Loucy (cell line): ENCODE measurements at regions not wholly inside any gene's neighbourhood (a gene's known extent, or its start where the extent isn't known, plus 50 kb on each side); places are given as distances from the start of the nearest gene placed in this dataset.

Source experiments
- H2AFZ ChIP-seq: fragments of 200-600 bp; sonication (generic); 2 replicates; pipeline ENCODE4 v1.6.0; 2016; ENCODE audit warnings: antibody characterized with exemption, mild to moderate bottlenecking, low read length, moderate library complexity
- H3F3A ChIP-seq: fragments of 200-600 bp; 2 replicates; pipeline ENCODE4 v1.6.0; 2016; ENCODE audit warnings: antibody characterized with exemption, low read depth, mild to moderate bottlenecking
- H3K27me3 ChIP-seq: fragments of 200-600 bp; sonication (generic); 2 replicates; pipeline ENCODE4 v1.6.1; 2014; ENCODE audit warnings: low read length, mild to moderate bottlenecking; ENCODE audit not compliant: insufficient read depth, poor library complexity, severe bottlenecking
- H3K36me3 ChIP-seq: fragments of 200-600 bp; sonication (generic); 2 replicates; pipeline ENCODE4 v1.6.1; 2016; ENCODE audit warnings: low read length; ENCODE audit not compliant: insufficient read depth
- H3K4me1 ChIP-seq: fragments of 200-600 bp; sonication (generic); 2 replicates; pipeline ENCODE4 v1.5.1; 2014; ENCODE audit warnings: low read length, mild to moderate bottlenecking; ENCODE audit not compliant: insufficient read depth, poor library complexity, severe bottlenecking
- H3K4me2 ChIP-seq: fragments of 200-600 bp; sonication (generic); 2 replicates; pipeline ENCODE4 v1.6.0; 2014; ENCODE audit warnings: antibody characterized with exemption, low read length, low read depth, mild to moderate bottlenecking; ENCODE audit not compliant: poor library complexity, severe bottlenecking
- H3K4me3 ChIP-seq: fragments of 200-600 bp; sonication (generic); 2 replicates; pipeline ENCODE4 v1.5.1; 2014; ENCODE audit warnings: low read length, mild to moderate bottlenecking, mixed read lengths; ENCODE audit not compliant: poor library complexity, severe bottlenecking
- H3K79me2 ChIP-seq: fragments of 200-600 bp; sonication (generic); 2 replicates; pipeline ENCODE4 v1.6.1; 2014; ENCODE audit warnings: low read length; ENCODE audit not compliant: insufficient read depth
- H3K9ac ChIP-seq: fragments of 200-600 bp; sonication (generic); 2 replicates; pipeline ENCODE4 v1.6.0; 2014; ENCODE audit warnings: mild to moderate bottlenecking, low read depth, low read length, moderate library complexity; ENCODE audit not compliant: poor library complexity, severe bottlenecking
- H3K9me2 ChIP-seq: fragments of 200-600 bp; sonication (generic); replicated peaks from 2 replicates; pipeline ENCODE4 v1.6.1; 2016; ENCODE audit warnings: low read depth, low read length, mixed read lengths
- H3K9me3 ChIP-seq: fragments of 200-600 bp; sonication (generic); 2 replicates; pipeline ENCODE4 v1.6.1; 2014; ENCODE audit warnings: mild to moderate bottlenecking, antibody characterized with exemption, low read length, low read depth; ENCODE audit not compliant: insufficient read depth
- H4K20me1 ChIP-seq: fragments of 200-600 bp; sonication (generic); 2 replicates; pipeline ENCODE4 v1.6.0; 2014; ENCODE audit warnings: antibody characterized with exemption, low read length, mild to moderate bottlenecking; ENCODE audit not compliant: insufficient read depth, poor library complexity, severe bottlenecking
- EZH2phosphoT487 ChIP-seq: fragments of 200-600 bp; IDR thresholded peaks from 2 replicates; pipeline ENCODE4 v1.6.1; 2018; ENCODE audit warnings: antibody characterized with exemption, mild to moderate bottlenecking, moderate library complexity, borderline replicate concordance
- TF ChIP-seq, protein P1 (sequence below): fragments of 200-600 bp; sonication (generic); conservative IDR thresholded peaks from 2 replicates; pipeline ENCODE4 v1.5.1; 2014; ENCODE audit warnings: mild to moderate bottlenecking, antibody characterized with exemption, low read length

DNA sequence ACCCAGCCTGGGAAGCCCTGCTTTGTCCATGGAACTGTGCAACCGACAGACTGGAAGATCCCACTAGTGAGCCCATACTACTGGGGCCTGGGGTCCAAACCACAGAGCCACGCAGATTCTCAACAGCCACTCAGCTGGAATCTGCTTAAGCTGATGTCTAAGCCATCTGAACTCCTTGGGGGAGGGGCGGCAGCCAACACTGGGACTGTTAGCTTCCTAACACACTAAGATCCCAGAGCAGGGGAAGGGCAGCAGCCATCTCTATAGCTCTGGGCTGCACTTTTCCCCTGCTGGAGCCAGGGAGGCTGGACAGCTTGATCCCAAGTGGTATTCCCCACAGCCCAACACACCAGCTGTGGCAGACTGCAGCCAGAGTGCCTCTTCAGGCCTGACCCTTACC, 118.3 kb downstream of the RPRM start:
- TF ChIP-seq, protein P1, sequence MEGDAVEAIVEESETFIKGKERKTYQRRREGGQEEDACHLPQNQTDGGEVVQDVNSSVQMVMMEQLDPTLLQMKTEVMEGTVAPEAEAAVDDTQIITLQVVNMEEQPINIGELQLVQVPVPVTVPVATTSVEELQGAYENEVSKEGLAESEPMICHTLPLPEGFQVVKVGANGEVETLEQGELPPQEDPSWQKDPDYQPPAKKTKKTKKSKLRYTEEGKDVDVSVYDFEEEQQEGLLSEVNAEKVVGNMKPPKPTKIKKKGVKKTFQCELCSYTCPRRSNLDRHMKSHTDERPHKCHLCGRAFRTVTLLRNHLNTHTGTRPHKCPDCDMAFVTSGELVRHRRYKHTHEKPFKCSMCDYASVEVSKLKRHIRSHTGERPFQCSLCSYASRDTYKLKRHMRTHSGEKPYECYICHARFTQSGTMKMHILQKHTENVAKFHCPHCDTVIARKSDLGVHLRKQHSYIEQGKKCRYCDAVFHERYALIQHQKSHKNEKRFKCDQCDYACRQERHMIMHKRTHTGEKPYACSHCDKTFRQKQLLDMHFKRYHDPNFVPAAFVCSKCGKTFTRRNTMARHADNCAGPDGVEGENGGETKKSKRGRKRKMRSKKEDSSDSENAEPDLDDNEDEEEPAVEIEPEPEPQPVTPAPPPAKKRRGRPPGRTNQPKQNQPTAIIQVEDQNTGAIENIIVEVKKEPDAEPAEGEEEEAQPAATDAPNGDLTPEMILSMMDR: no peak
- no peak for TF ChIP-seq EZH2phosphoT487
- no peaks in the 10 kb centered on the region for H3K9me2 ChIP-seq

DNA sequence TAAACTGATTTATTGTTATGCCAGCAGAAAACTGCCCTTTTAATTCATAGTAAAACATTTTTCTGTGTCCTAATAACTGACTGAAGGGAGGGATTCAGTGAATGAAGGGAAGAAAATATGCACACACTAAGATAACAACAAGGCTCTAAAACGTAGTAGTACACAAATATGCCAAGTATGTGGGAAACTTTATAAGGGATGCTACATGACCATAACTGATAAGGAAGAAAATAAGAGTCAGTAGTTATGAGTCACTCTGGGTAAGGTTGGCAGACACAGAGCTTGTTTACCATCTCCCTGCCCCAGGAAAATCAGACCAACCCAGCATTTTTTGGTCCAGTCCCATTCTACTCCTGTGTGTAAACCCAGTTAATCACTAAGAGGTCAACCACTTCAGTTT, 124.2 kb downstream of the RPRM start:
- TF ChIP-seq, protein P1: no peak
- no peak for TF ChIP-seq EZH2phosphoT487
- no peaks in the 10 kb centered on the region for H3K36me3 ChIP-seq
- no peaks in the 10 kb centered on the region for H3K4me1 ChIP-seq
- H3K9me2 ChIP-seq: no peaks in the 10 kb centered on the region
- H4K20me1 ChIP-seq: no peaks in the 10 kb centered on the region
- no peaks in the 10 kb centered on the region for H3F3A ChIP-seq
- no peak overlapping the region for H2AFZ ChIP-seq
- no peaks in the 10 kb centered on the region for H3K27me3 ChIP-seq
- H3K9ac ChIP-seq: no peak overlapping the region
- H3K79me2 ChIP-seq: no peaks in the 10 kb centered on the region
- H3K9me3 ChIP-seq: no peaks in the 10 kb centered on the region
- H3K4me2 ChIP-seq: no peak overlapping the region
- no peak overlapping the region for H3K4me3 ChIP-seq

More for the DNA sequence above, 118.3 kb downstream of the RPRM start:
- Histone ChIP-seq H3K27me3 (no peaks in the 10 kb centered on the region), H2AFZ (no peak overlapping the region), H3K4me2 (no peak overlapping the region), H3K4me1 (no peaks in the 10 kb centered on the region), H3K9ac (no peak overlapping the region), H4K20me1 (no peaks in the 10 kb centered on the region), H3K79me2 (no peaks in the 10 kb centered on the region), H3K4me3 (no peak overlapping the region), H3K36me3 (no peaks in the 10 kb centered on the region), H3K9me3 (0 out of 2 replicates have a peak, but pooled peaks cover 3% of the 10 kb centered on the region), H3F3A (no peaks in the 10 kb centered on the region)

DNA sequence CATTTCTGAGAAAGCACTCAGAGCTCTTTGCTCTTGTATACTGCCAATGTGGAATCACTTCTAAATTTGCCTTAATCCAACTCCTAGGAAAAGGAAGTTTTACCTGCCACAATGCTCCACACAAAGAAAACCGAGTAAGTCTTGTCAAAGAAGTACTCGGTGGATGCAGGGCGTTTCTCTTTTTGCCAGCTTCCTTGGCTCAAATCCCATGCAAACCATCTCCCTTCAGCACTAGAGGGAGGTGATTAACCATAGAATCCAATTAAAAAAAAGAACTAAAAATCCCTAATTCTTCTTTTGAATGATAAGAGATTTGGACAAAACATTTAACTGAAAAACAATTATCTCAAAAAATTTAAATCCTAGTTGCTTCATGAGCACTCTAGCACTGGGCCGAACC, 129.0 kb downstream of the RPRM start:
- Histone ChIP-seq H3K4me1 (no peaks in the 10 kb centered on the region), H3K36me3 (no peaks in the 10 kb centered on the region), H3K27me3 (no peaks in the 10 kb centered on the region), H3K4me2 (no peak overlapping the region), H4K20me1 (no peaks in the 10 kb centered on the region), H2AFZ (no peak overlapping the region), H3F3A (no peaks in the 10 kb centered on the region), H3K9me2 (no peaks in the 10 kb centered on the region), H3K4me3 (no peak overlapping the region), H3K9me3 (no peaks in the 10 kb centered on the region; the same call in 1 of the 2 replicates), H3K9ac (no peak overlapping the region), H3K79me2 (no peaks in the 10 kb centered on the region)
- TF ChIP-seq EZH2phosphoT487: no peak
- TF ChIP-seq, protein P1: no peak
